Fibroblast of skin of scalp (primary cell): ENCODE measurements at regions not wholly inside any gene's neighbourhood (a gene's known extent, or its start where the extent isn't known, plus 50 kb on each side); places are given as distances from the start of the nearest gene placed in this dataset.
"Not testable (repeated sequence)": the region's sequence is repeated elsewhere in the genome, so short reads cannot be mapped to it uniquely, and the experiment has no call there.

Source experiments
- DNase-seq: peaks from one replicate; pipeline ENCODE4 v3.0.0-alpha.2; 2013

- DNase-seq = no peak
Measured at GRCh38 chr11:71181566-71181965, 70.8 kb downstream of the SHANK2 start.

- no peak for DNase-seq
Measured at GRCh38 chr11:71180694-71181470, 71.5 kb downstream of the SHANK2 start.

GRCh38 chr11:71179877-71180605 lies 72.3 kb downstream of the SHANK2 start:
- DNase-seq = no peak

GRCh38 chr11:71178076-71178475 lies 74.3 kb downstream of the SHANK2 start:
- DNase-seq = no peak

GRCh38 chr11:71176812-71177211 lies 75.6 kb downstream of the SHANK2 start:
- DNase-seq = no peak

- DNase-seq = no peak
Measured at GRCh38 chr11:71173709-71174108, 78.7 kb downstream of the SHANK2 start.

GRCh38 chr11:71172680-71173079 lies 79.7 kb downstream of the SHANK2 start:
- DNase-seq = no peak

GRCh38 chr11:71171576-71171975 lies 80.8 kb downstream of the SHANK2 start:
- DNase-seq = no peak

GRCh38 chr11:71170624-71171423 lies 81.6 kb downstream of the SHANK2 start:
- DNase-seq = no peak

- no peak for DNase-seq
Measured at GRCh38 chr11:71169313-71169712, 83.1 kb downstream of the SHANK2 start.

GRCh38 chr11:71167814-71168213 lies 84.6 kb downstream of the SHANK2 start:
- not testable (repeated sequence) for DNase-seq

GRCh38 chr11:71165771-71166170 lies 86.6 kb downstream of the SHANK2 start:
- no peak for DNase-seq

- no peak for DNase-seq
Measured at GRCh38 chr11:71164621-71165020, 87.8 kb downstream of the SHANK2 start.

GRCh38 chr11:71164186-71164585 lies 88.2 kb downstream of the SHANK2 start:
- no peak for DNase-seq

- DNase-seq = no peak
Measured at GRCh38 chr11:71163371-71163770, 89.0 kb downstream of the SHANK2 start.

- DNase-seq = no peak
Measured at GRCh38 chr11:71158936-71159335, 93.4 kb downstream of the SHANK2 start.

GRCh38 chr11:71157676-71158075 lies 94.7 kb downstream of the SHANK2 start:
- not testable (repeated sequence) for DNase-seq

- no peak for DNase-seq
Measured at GRCh38 chr11:71156301-71156700, 96.1 kb downstream of the SHANK2 start.

- no peak for DNase-seq
Measured at GRCh38 chr11:71155846-71156245, 96.5 kb downstream of the SHANK2 start.

- DNase-seq = no peak
Measured at GRCh38 chr11:71154261-71154805, 98.0 kb downstream of the SHANK2 start.

- DNase-seq = no peak
Measured at GRCh38 chr11:71153005-71153390, 99.4 kb downstream of the SHANK2 start.

- DNase-seq = not testable (repeated sequence)
Measured at GRCh38 chr11:71152312-71153004, 99.9 kb downstream of the SHANK2 start.
